ENCODE measurements at regions not wholly inside any gene's neighbourhood (a gene's known extent, or its start where the extent isn't known, plus 50 kb on each side); places are given as distances from the start of the nearest gene placed in this dataset.

- no peak for TF ChIP-seq TFDP2 (CRISPR knock-in tag; IDR thresholded peaks at IDR 0.05)
- TF ChIP-seq ZNF512 (CRISPR knock-in tag; IDR thresholded peaks at IDR 0.05) = no peak
- Histone ChIP-seq H2AFZ (ENCODE audit: low read length) (no peak overlapping the region), H4K20me1 (ENCODE audit: insufficient read depth, low read length) (no peaks in the 10 kb centered on the region), H3K4me1 (ENCODE audit: insufficient read depth, low read length) (no peaks in the 10 kb centered on the region), H3K27me3 (ENCODE audit: control insufficient read depth in 1 of 2, insufficient read depth in 2 of 2, low read length in 2 of 2) (no peaks in the 10 kb centered on the region), H3K79me2 (ENCODE audit: insufficient read depth, low read length) (no peaks in the 10 kb centered on the region), H3K4me3 (replicated peaks in 1 of 3; ENCODE audit: insufficient read depth in 1 of 3, low read depth in 2 of 3, low read length in 3 of 3) (no peak overlapping the region), H3K36me3 (replicated peaks in 1 of 2; ENCODE audit: control insufficient read depth in 1 of 2, insufficient read depth in 2 of 2, low read length in 2 of 2) (no peaks in the 10 kb centered on the region), H3K9me3 (ENCODE audit: low read length) (no peaks in the 10 kb centered on the region), H3K27ac (ENCODE audit: extremely low read length, insufficient read depth, low read length) (no peak overlapping the region), H3K9ac (ENCODE audit: insufficient read depth, low read depth, low read length) (no peak overlapping the region), H3K4me2 (ENCODE audit: low read depth, low read length) (no peak overlapping the region)
- DNase-seq (ENCODE audit: low spot score) (no peak), ATAC-seq (no peak), FAIRE-seq (no peak)
- CTCF ChIA-PET (ENCODE audit: low intra/inter-chr PET ratio, low total read pairs) = no interaction called here
- in situ Hi-C loops (cut with HindIII; ENCODE audit: extremely low pct_ligation_motif_present, low pct_unique_long_range_greater_than_20kb) = no loop called here
- intact Hi-C loops (cut with micrococcal nuclease; ENCODE audit: unreplicated experiment) = no loop called here
- BruUV-seq (replicated peaks) = no TSS peak
- POLR2A ChIA-PET = no interaction called here
- WGBS (ENCODE audit: low lambda C conversion rate) = 0% methylated on average over 2 of the region's 2 CpGs
Observed at GRCh38 chr13:65653613-65654012, 1576.5 kb downstream of the PCDH9 start.

GRCh38 chr13:65650321-65650720, 1579.8 kb downstream of the PCDH9 start:
- H2AFZ ChIP-seq (ENCODE audit: low read length) = no peak overlapping the region
- H3K4me3 ChIP-seq (replicated peaks in 1 of 3; ENCODE audit: insufficient read depth in 1 of 3, low read depth in 2 of 3, low read length in 3 of 3) = no peak overlapping the region
- no peaks in the 10 kb centered on the region for H3K27me3 ChIP-seq (ENCODE audit: control insufficient read depth in 1 of 2, insufficient read depth in 2 of 2, low read length in 2 of 2)
- no peaks in the 10 kb centered on the region for H3K79me2 ChIP-seq (ENCODE audit: insufficient read depth, low read length)
- 1% methylated on average over 5 of the region's 5 CpGs for WGBS (ENCODE audit: low lambda C conversion rate)
- no TSS peak for BruUV-seq (replicated peaks)
- POLR2A ChIA-PET = no interaction called here
- intact Hi-C loops (cut with micrococcal nuclease; ENCODE audit: unreplicated experiment) = no loop called here
- in situ Hi-C loops (cut with HindIII; ENCODE audit: extremely low pct_ligation_motif_present, low pct_unique_long_range_greater_than_20kb) = no loop called here
- no peaks in the 10 kb centered on the region for H4K20me1 ChIP-seq (ENCODE audit: insufficient read depth, low read length)
- no peaks in the 10 kb centered on the region for H3K36me3 ChIP-seq (replicated peaks in 1 of 2; ENCODE audit: control insufficient read depth in 1 of 2, insufficient read depth in 2 of 2, low read length in 2 of 2)
- no peaks in the 10 kb centered on the region for H3K9me3 ChIP-seq (ENCODE audit: low read length)
- no peak for DNase-seq (ENCODE audit: low spot score)
- no peak for ATAC-seq
- no peak overlapping the region for H3K4me2 ChIP-seq (ENCODE audit: low read depth, low read length)
- CTCF ChIA-PET (ENCODE audit: low intra/inter-chr PET ratio, low total read pairs) = no interaction called here
- no peak overlapping the region for H3K27ac ChIP-seq (ENCODE audit: extremely low read length, insufficient read depth, low read length)
- no peak for FAIRE-seq
- no peak overlapping the region for H3K9ac ChIP-seq (ENCODE audit: insufficient read depth, low read depth, low read length)
- no peaks in the 10 kb centered on the region for H3K4me1 ChIP-seq (ENCODE audit: insufficient read depth, low read length)
- TF ChIP-seq ZNF503 (CRISPR knock-in tag; IDR thresholded peaks at IDR 0.05) (no peak), ZNF414 (CRISPR knock-in tag; IDR thresholded peaks at IDR 0.05) (no peak), ZNF564 (CRISPR knock-in tag; IDR thresholded peaks at IDR 0.05) (no peak), FOSL1 (CRISPR knock-in tag; IDR thresholded peaks at IDR 0.05; ENCODE audit: borderline replicate concordance) (no peak), WIZ (CRISPR knock-in tag; IDR thresholded peaks at IDR 0.05) (no peak), ZBTB26 (CRISPR knock-in tag; IDR thresholded peaks at IDR 0.05; ENCODE audit: borderline replicate concordance) (no peak), GTF3A (CRISPR knock-in tag; conservative IDR thresholded peaks at IDR 0.05) (no peak), ZNF432 (CRISPR knock-in tag; IDR thresholded peaks at IDR 0.05; ENCODE audit: borderline replicate concordance) (no peak), THRA (CRISPR knock-in tag; IDR thresholded peaks at IDR 0.05; ENCODE audit: borderline replicate concordance) (no peak)
